ENCODE measurements at regions not wholly inside any gene's neighbourhood (a gene's known extent, or its start where the extent isn't known, plus 50 kb on each side); places are given as distances from the start of the nearest gene placed in this dataset.

DNA sequence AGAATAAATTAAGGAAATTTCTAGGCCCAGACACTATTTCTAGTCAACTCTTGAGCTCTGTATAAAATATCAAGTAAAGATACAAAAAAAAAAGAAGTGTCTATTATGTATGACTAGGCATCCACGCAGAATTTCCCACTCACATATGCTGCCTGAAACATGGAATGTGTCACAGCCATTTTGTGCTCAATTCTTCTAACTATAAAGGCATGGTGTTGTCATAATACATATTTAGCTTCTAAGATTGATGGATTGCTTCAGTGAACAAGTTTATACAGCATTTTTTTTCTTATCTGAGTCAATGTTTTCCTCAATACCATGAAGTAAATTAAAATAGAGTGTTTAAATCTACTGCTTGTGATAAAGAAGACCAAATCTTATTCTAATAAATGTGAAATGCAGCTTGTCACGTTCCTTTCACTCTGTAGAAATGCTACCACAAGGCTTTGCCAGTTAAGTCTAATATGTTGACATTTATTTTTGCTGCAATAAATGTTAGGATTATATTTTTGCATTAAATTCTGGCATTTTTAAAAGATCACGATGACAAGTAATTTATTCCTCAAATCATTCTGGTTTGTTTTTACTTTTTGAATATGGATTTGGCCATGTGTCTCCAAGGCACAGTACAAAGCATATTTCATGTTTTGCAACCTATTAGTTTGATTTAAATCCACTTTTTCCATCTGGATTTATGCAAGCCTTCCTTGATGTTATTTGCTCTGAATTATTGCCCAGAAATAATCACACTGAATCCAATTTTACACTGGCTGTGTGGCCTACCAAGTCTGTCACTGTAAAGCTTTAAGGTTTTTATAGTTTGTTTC is 1829.0 kb upstream of the PCDH7 start:
- DNase-seq = no peak

DNA sequence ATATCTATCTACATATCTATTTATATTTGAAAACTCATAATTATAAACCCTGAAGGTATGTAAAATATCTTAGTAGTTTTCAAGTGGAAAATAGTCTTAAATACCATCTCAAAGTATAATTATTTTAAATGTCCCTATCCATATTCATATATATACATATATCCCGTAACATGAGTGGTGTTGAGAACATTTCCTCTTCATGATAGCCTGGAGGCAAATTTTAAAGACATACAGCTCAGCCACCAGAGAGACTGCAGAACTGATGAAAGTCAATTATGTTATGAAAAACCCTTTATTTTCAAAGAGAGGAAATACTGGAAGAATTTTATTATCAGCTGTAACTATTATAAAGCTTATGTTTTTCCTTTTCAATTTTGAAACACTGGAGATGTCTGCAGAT is 1806.7 kb upstream of the PCDH7 start:
- no peak for DNase-seq

DNA sequence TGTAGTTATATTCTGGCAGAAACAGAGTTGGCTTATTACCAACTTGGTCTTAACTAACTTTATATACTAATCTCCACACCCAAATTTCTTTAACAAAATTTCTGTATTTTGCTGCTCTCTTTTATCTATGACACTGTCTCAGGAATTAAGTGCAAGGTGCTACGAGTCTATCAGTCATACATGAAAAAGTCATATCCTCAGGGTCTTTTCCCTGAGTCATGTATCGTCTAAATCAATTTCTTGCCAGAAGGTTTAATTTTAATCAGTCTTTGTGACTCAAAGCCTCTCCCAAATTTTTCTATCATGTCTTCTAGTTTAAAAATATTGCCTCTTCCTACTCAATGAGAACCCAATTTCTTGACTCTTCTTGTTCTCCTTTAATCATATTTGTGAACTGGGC is 1803.6 kb upstream of the PCDH7 start:
- no peak for DNase-seq

DNA sequence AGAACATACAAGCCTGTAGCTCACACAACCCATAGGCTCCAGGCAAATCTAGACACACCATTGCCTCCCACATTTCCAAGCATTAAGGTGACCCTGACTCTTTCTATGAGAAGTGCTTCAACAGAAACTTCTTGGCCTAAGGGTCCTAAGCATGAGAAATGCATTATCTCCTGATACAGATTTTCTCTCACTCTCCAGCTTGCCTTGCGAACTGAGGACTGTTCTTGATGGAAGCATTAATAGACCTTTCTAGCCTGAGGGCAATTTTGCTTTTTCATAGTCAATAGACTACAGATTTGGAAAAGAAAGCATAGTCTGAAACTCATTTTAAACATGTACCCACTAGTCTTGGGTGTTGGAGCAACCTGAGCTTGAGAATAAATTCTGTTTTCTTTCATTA is 1801.3 kb upstream of the PCDH7 start:
- DNase-seq = no peak

DNA sequence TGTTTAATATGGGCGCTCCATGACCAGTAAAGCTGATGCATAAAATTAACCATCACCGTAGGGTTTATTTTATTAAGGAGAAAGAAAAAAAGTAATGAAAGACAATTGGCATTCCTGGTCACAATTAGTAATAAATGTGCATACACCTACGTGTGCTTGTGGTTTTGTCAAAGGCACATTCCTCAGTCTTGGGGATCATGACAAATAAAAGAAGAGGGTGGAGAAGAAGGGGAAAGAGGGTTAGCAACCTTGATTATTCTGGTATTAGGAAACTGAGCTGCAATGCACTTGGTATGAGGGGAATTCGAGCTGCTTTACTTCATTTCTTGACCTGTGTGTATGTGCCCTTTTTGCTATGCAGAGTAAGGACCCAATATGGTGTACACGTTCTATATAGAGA is 1798.3 kb upstream of the PCDH7 start:
- DNase-seq = no peak

DNA sequence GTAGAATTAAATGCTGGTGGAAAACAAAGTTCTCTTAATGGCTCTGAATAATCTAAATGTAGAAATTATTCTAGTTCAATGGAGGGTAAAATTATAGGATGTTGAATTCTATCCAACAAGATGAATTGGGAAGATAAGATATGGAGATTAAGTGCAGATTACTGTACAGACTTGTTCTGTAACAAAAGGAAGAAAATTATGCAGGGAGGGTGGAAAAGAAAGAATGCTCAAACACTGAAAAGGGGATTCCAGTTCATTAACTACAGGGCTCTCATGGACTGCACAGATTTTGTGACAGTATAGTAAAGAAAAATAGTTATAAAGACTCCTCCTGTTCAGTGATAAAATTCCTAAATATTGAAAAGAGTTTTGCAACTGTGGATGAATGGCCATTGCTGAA is 1794.0 kb upstream of the PCDH7 start:
- no peak for DNase-seq

DNA sequence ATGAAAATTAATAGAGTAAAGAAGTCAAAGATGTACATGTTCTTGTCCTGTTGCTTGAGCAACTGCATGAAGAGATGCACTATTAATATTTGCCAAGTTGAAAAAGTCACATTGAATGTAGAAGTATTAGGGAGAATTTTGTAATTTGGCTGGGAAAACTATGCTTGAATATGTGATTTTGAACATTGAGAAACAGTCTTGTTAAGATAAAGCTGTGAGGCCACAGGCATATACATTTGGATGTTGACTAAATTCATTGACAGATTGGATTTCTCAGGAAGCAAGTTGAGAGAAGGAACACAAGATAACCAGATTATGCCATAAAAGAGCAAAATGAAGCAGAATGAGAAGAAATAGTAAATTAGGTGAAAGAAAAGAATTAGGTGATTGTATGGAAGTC is 1777.5 kb upstream of the PCDH7 start:
- DNase-seq = no peak

DNA sequence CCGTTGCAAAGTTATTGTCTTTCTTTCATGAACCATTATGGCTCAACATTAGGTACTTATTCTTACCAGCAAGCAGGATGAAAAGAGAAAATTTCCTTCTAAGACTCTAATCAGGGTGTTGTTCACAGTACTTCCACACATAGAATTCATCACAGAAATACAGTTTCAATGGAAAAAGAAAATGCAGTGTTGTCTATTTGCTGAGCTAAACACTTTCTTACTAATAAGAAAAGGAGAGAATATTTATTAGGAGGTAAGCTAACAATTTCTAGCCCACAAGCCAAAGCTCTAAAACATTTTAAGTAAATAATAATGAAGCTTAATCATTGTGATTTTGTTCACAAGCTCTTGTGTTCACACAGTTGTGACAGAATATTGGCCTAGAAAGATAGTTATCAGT is 1772.8 kb upstream of the PCDH7 start:
- DNase-seq = no peak

DNA sequence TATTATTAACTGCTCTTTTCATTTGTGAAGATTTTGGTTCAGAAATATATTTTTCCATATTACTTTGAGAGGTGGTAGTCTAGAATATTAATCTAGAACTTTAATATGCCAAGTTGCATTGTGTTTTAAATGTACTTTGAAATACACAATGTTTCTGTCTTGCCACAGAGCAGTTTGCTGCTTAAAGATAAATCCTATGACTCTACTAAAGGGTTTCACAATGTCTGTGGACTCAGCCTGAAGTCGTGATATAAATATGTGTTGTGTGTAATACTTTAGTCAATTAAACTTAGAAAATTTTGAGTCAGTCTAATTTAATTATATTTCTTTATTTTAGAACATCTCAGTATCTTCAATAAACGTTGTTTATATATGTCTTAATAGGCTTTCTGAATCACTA is 1771.7 kb upstream of the PCDH7 start:
- no peak for DNase-seq

DNA sequence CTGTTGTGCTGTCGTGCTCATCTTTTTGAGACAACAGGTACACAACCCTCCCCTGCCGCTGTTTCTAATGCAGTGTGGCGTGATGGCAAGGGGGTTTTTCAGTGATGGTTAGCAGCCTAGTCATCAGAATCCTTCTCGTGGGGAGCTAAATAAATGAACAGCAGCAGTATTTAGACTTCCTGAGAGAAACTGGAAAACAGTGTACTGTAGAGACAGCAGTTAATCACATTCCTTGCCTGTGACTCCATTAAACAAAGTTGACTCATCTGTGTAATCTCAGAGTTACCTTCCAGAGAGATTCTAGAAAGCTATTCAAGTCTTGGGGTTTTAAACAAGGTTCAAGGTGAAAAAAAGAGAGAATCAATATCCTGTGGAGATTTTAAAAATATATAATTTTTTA is 1753.2 kb upstream of the PCDH7 start:
- DNase-seq = no peak

DNA sequence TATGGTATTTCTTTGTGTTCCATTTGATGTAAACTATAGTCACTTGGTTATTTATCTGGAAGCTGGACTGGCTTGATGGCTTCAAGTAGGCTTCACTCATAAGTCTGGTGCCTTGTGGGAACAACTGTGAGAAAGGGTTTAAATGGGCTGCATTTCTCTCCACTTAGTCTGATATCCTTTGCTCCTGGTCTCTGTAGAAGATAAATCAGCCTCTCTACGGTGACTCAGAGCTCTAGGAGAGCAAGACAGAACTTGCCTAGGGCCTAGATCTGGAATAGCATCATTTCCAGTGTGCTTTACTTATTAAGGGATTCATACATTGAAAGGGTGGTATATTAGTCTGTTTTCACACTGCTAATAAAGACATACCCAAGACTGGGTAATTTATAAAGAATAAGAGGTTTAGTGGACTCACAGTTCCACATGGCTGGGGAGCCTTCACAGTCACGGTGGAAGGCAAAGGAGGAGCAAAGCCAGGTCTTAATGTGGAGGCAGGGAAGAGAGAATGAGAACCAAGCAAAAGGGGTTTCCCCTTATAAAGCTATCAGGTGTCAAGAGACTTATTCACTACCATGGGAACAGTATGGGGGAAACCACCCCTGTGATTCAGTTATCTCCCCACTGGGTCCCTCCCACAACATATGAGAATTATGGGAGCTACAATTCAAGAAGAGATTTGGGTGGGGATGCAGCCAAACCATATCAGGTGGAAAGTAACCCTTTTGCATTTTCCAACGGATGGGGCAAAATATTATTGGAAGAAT is 1746.4 kb upstream of the PCDH7 start:
- no peak for DNase-seq

DNA sequence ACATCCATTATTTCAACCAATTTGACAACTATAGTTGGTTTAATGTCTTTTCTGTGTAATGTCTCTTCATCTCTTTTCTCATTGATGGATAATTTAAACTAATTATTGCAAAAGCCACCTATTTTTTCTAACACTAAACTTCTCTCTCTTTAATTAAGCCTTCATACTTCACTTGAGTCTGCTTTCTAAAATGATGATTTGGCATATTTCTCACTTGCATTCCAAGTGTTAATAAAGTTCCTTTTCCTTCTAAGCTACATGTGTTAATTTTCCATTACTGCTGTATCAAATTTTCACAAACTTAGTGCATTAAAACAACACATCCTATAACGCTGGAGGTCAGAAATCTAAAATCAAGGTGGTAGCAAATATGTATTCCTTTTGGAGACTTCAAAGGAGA is 1743.8 kb upstream of the PCDH7 start:
- no peak for DNase-seq

DNA sequence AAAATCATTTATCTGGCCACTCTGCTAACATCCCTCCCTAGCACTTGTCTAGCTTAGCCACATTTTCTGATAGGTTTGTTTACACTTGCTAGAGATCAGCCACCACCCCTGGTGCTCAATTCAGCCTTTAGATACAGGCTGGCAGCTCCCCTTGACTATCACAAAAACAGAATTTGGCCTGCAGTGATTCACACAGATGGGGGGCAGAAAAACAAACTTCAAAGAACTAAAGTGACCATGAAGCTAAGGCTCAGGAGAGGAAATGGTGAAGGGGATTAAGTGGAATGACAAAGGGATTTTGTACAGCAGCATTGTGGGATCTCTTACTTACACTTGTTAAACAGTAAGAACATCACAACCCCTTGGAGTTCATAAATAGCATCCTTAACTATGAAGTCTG is 1718.0 kb upstream of the PCDH7 start:
- DNase-seq = no peak

DNA sequence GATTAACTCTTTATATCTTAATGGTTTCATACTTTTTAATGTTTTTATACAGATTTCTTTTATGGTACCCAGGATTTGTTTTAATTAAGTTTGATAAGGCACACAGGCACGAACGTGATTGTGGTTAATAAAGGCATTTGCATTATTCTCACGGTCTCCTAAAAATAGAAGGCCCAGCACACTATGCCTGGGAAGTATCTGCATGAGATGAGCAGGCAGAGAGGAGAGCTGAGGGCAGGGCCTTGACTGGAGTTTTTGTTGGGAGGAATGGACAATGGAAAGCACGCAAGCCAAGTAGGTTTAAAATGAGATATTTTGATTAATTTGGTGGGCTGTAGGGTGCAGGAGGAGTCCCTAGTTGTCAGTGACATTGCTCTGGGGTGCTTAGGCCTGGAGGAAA is 1714.3 kb upstream of the PCDH7 start:
- DNase-seq = no peak

DNA sequence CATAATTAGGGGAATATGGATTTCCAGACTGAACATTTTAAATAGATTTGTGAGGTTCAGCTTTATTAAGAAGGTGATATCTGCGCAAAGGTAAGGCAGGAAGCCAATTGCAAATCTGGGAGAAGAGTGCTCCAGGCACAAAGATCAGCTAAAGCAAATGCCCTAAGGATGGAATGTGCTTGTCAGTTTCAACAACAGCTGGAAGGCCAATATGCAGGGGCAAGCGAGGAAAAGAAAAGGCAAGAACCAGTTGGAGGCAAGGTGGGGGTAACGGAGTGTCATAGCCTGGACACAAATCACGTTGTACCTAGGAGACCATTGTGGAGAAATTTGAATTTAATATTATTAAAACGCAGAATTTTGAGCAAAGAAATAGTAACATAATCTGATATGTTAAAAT is 1710.3 kb upstream of the PCDH7 start:
- no peak for DNase-seq

DNA sequence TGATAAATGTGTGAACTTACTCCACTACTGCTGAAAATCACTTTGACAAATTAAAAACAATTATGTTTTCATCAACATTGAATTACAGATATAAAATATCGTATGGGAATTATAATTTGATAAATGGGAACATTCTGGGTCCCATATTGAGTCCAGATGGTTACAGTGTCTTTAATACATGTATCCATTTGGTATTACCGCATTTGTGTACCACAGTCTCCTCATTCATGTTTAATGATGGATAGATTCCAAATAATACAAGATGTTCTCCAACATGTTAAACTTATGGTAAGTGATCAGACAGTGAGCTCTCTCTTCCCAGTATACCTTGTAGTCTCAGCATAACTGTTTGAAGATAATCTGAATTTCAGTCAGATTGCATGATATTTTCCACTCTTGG is 1706.8 kb upstream of the PCDH7 start:
- DNase-seq = no peak

DNA sequence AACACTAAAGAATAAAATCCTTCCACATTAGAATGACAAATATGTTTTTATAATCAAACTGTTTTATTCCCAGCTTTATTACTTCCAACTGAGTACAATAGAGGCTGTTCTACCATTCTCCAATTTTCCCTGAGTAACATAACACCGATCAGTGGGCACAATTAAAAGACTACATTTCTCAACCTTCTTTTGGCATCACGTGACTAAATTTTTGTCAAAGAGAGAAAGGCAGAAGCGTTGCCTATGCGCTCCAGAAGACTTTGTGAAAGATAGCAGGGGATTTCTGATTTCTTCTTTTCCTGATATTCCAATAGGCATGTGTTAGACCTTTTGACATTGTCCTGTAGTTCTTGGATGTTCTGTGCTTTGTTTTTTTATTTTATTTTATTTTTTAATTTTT is 1705.6 kb upstream of the PCDH7 start:
- no peak for DNase-seq

DNA sequence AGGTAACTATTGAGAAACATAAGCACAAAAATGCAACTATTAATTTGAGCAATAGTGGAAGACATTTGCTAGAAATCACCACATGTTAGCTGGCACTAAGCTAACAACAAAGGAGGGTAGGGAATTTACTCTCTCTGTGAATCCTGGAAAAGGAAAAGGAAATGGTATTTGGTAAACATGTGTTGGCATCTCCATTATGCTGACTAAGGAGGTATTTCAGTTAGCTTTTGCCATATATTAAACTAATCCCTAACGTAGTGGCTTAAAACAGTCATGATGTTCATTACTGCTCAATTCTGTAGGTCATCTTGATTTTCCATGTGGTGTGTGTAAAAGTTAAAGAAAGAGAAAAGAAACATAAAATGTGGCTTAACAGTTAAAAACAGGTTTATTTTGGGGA is 1686.5 kb upstream of the PCDH7 start:
- no peak for DNase-seq

DNA sequence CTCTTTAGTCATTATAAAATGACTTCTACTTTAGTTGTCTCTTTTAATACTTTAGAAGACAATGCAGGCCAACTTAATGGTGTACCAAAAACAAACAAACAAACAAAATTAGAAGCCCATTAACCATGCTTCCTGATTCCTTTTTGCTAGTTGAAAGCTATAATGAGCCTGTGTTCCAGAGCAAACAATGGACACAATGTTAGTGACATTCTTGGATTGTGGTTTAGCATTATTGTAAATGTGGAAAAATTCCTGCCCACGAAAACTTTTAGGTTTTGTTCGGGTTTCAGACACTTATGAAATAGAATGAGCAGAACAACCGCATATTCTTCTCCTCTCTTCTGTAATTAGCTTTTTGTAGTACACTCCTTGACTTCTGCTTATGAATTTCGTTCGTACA is 1682.7 kb upstream of the PCDH7 start:
- no peak for DNase-seq

DNA sequence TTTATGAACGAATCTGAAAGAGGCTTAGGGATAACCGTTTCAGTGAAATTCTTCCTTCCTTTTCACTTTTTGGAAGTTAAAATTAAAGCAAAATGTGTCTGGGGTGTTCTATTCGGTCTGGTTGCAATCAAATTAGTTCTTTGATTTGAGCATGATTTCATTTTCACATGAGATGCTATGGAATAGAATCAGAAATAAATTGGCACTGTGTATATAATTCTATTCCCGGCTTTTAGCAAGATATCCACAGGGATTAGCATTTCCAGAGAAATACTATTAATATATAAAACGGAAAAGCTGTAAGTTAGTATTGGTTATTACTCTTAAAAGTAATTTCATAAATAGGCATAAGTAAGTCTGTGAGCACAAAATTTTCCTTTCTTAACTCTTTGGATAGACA is 1676.8 kb upstream of the PCDH7 start:
- no peak for DNase-seq

DNA sequence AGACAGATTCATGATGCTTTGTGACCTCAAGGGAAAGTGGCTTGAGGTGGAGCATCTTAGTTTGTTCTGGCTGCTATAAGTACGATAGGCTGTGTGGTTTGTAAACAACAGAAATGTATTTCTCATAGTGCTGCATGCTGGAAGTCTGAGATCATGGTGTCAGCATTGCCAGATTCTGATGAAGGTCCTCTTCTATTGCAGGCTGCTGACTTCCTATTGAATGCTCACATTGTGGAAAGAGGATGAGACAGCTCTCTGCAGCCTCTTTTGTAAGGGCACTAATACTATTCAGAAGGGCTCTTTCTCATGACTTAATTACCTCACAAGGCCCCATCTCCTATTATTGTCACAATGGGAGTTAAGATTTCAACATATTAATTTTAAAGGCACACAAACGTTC is 1674.0 kb upstream of the PCDH7 start:
- DNase-seq = no peak

DNA sequence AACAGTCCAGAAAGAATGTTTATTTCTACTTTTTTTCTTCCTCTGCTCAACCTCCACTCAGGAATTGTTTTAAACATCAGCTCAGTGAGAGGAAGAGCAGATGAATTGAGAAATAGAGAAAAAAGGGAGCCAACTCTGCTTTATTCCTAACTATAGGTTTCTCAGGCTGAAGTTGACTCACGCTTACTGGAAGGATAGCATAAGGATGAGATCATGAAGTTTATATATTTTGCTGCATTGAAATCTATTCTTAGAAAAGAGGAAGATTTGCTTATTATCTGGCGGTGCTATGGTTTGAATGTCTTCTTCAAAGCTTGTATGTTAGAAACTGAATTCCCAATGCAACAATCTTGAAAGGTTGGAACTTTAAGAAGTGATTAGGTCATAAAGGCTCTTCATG is 1673.4 kb upstream of the PCDH7 start:
- no peak for DNase-seq

DNA sequence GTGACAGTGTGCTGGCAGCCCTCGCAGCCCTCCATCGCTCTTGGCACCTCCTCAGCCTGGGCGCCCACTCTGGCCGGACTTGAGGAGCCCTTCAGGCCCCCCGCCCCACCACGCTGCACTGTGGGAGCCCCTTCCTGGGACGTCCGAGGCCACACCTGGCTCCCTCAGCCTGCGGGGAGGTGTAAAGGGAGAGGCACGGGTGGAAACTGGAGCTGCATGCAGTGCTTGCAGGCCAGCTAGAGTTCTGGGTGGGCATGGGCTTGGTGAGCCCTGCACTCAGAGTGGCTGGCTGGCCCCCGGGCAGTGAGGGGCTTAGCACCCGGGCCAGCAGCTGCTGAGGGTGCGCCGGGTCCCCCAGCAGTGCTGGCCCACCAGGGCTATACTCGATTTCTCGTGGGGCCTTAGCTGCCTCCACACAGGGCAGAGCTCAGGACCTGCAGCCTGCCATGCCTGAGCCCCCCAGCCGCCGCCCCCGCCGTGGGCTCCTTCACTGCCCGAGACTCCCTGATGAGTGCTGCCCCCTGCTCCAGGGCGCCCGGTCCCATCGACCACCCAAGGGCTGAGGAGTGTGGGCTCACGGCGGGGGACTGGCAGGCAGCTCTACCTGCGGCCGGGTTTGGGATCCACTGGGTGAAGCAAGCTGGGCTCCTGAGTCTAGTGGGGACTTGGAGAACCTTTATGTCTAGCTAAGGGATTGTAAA is 1672.7 kb upstream of the PCDH7 start:
- DNase-seq = no peak

DNA sequence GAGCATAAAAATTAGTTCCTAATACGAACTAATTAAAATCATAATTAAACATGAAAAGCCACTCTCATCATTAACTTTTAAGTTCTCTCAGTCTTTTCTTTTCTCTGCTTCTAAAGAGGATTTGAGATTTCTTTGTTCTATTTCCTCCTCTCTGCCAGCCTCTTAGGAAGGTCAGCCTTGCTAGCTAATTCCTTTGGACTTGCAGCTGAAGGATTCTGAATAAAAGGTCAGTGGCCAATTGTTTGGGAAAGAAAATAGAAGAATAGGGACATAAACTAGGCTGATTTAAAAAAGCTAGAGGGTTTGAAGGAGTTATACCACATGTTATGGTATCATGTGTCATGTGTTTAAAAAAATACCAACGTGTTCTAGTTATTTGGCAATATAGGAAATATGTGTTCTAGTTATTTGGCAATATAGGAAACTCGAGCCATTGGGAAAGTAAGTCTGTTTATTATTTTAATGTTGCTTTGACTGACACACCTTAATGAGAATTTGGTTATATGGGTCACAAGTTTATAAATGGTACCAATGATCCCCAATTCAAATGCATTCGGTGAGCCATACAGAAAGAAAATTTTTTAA is 1668.7 kb upstream of the PCDH7 start:
- no peak for DNase-seq
